H1 (cell line): ENCODE measurements at regions not wholly inside any gene's neighbourhood (a gene's known extent, or its start where the extent isn't known, plus 50 kb on each side); places are given as distances from the start of the nearest gene placed in this dataset.

Experiments used
- CTCF ChIA-PET: fragments of 300-600 bp; sonication (Branson Sonifier 250); formaldehyde crosslinking; loops from one replicate; lab custom pipeline; 2021; ENCODE audit not compliant: partially characterized antibody; lab: Charles Lee
- POLR2A ChIA-PET: fragments of 300-600 bp; sonication (Branson Sonifier 250); formaldehyde crosslinking; loops from one replicate; lab custom pipeline; 2021; ENCODE audit warnings: inconsistent platforms; ENCODE audit not compliant: partially characterized antibody; lab: Charles Lee
- DNase-seq, 2 experiments: peaks; one replicate each; pipeline versions ENCODE4 v3.0.0 to v3.0.0-alpha.2; 2010 to 2022; ENCODE audit warnings: low spot score in 2 of 2, low read depth in 1 of 2, mixed read lengths in 1 of 2
- FAIRE-seq: peaks from 2 replicates; lab custom pipeline; 2011; peaks lifted over from hg19 to GRCh38; lab: Jason Lieb, UNC
- H2AFZ ChIP-seq: 2 replicates; pipeline ENCODE4 v1.8.1; 2012; ENCODE audit warnings: low read length, inconsistent platforms
- H2AK5ac ChIP-seq: 2 replicates; pipeline ENCODE4 v1.6.1; 2013; ENCODE audit warnings: low read depth, low read length
- H2BK120ac ChIP-seq: replicated peaks from 2 replicates; pipeline ENCODE3; 2013; ENCODE audit warnings: low read depth, low read length, inconsistent platforms
- H2BK12ac ChIP-seq: 2 replicates; pipeline ENCODE4 v1.6.1; 2013; ENCODE audit warnings: low read depth, low read length
- H2BK15ac ChIP-seq: 2 replicates; pipeline ENCODE4 v1.6.1; 2013; ENCODE audit warnings: low read length
- H2BK20ac ChIP-seq: 2 replicates; pipeline ENCODE4 v1.6.1; 2013; ENCODE audit warnings: low read length
- H2BK5ac ChIP-seq: 2 replicates; pipeline ENCODE4 v1.6.1; 2013; ENCODE audit warnings: low read depth, low read length
- H3K14ac ChIP-seq: 2 replicates; pipeline ENCODE4 v1.6.1; 2013; ENCODE audit warnings: inconsistent platforms; ENCODE audit not compliant: insufficient read length
- H3K18ac ChIP-seq: 2 replicates; pipeline ENCODE4 v1.6.1; 2013; ENCODE audit warnings: low read length; ENCODE audit errors: extremely low read depth
- H3K23ac ChIP-seq: 2 replicates; pipeline ENCODE4 v1.6.1; 2013; ENCODE audit warnings: inconsistent platforms; ENCODE audit not compliant: insufficient read length
- H3K23me2 ChIP-seq: 2 replicates; pipeline ENCODE4 v1.6.1; 2013; ENCODE audit warnings: low read depth, low read length
- H3K27ac ChIP-seq: 2 replicates; pipeline ENCODE4 v1.6.1; 2011; ENCODE audit warnings: low read depth, low read length, inconsistent platforms
- H3K27me3 ChIP-seq, 4 experiments: replicated peaks in 1 of 4; 1 replicate in 1 of 4; 2 replicates in 3 of 4; pipeline versions ENCODE4 v1.6.1 to v1.8.1; 2011 to 2013; ENCODE audit warnings: low read length in 3 of 4, mild to moderate bottlenecking in 3 of 4, inconsistent platforms in 2 of 4, mixed read lengths in 2 of 4, moderate library complexity in 1 of 4; ENCODE audit not compliant: control insufficient read depth in 3 of 4, insufficient read depth in 3 of 4; ENCODE audit errors: extremely low read depth in 1 of 4
- H3K36me3 ChIP-seq, 4 experiments: 2 replicates each; pipeline versions ENCODE4 v1.6.1 to v1.8.1; 2011 to 2013; ENCODE audit warnings: mild to moderate bottlenecking in 4 of 4, low read length in 3 of 4, moderate library complexity in 2 of 4, control low read depth in 1 of 4, inconsistent platforms in 1 of 4; ENCODE audit not compliant: insufficient read depth in 4 of 4, control insufficient read depth in 2 of 4
- H3K4ac ChIP-seq: replicated peaks from 2 replicates; pipeline ENCODE3; 2013; ENCODE audit warnings: low read length, low read depth, mixed read lengths, inconsistent platforms; ENCODE audit not compliant: insufficient read length
- H3K4me1 ChIP-seq, 4 experiments: replicated peaks in 1 of 4; 1 replicate in 1 of 4; 2 replicates in 3 of 4; pipeline versions ENCODE4 v1.6.1 to v1.8.1; 2011 to 2013; ENCODE audit warnings: low read length in 3 of 4, inconsistent platforms in 2 of 4, mixed read lengths in 1 of 4; ENCODE audit not compliant: insufficient read depth in 4 of 4, control insufficient read depth in 3 of 4
- H3K4me2 ChIP-seq, 2 experiments: 2 replicates each; pipeline versions ENCODE4 v1.6.1 to v1.8.1; 2011 to 2013; ENCODE audit warnings: low read depth in 2 of 2, low read length in 2 of 2, control low read depth in 1 of 2, inconsistent platforms in 1 of 2, mild to moderate bottlenecking in 1 of 2; ENCODE audit not compliant: insufficient read depth in 1 of 2
- H3K4me3 ChIP-seq, 4 experiments: fragments of 200-600, 300-600 bp in 1 of 4; sonication (generic), shearing (Covaris generic), sonication (Bioruptor Twin) in 1 of 4; 2 replicates each; pipeline versions ENCODE4 v1.5.1 to v1.8.1; 2011 to 2016; ENCODE audit warnings: low read length in 4 of 4, low read depth in 3 of 4, control low read depth in 2 of 4, inconsistent platforms in 2 of 4, mild to moderate bottlenecking in 2 of 4, mixed read lengths in 1 of 4, moderate library complexity in 1 of 4; ENCODE audit not compliant: insufficient read depth in 2 of 4; ENCODE audit errors: extremely low read depth in 1 of 4
- H3K56ac ChIP-seq: replicated peaks from 2 replicates; pipeline ENCODE3; 2013; ENCODE audit warnings: low read depth, mild to moderate bottlenecking, mixed read lengths, low read length, inconsistent platforms; ENCODE audit not compliant: insufficient read length
- H3K79me1 ChIP-seq: 2 replicates; pipeline ENCODE4 v1.6.1; 2013; ENCODE audit warnings: low read depth, low read length, control low read depth
- H3K79me2 ChIP-seq, 2 experiments: 2 replicates each; pipeline versions ENCODE4 v1.6.1 to v1.8.1; 2012 to 2013; ENCODE audit warnings: low read length in 2 of 2, mild to moderate bottlenecking in 2 of 2, inconsistent platforms in 1 of 2; ENCODE audit not compliant: insufficient read depth in 2 of 2, control insufficient read depth in 1 of 2
- H3K9ac ChIP-seq, 4 experiments: replicated peaks in 1 of 4; 1 replicate in 1 of 4; 2 replicates in 3 of 4; pipeline versions ENCODE4 v1.6.1 to v1.8.1; 2011 to 2013; ENCODE audit warnings: low read depth in 3 of 4, low read length in 3 of 4, control low read depth in 2 of 4, mild to moderate bottlenecking in 2 of 4, moderate library complexity in 2 of 4, inconsistent platforms in 1 of 4; ENCODE audit errors: extremely low read depth in 1 of 4
- H3K9me3 ChIP-seq, 2 experiments: 2 replicates each; pipeline versions ENCODE4 v1.6.1 to v1.8.1; 2012 to 2013; ENCODE audit warnings: mild to moderate bottlenecking in 2 of 2, moderate library complexity in 2 of 2, control low read depth in 1 of 2, inconsistent platforms in 1 of 2, low read depth in 1 of 2, low read length in 1 of 2, mixed read lengths in 1 of 2; ENCODE audit not compliant: insufficient read depth in 2 of 2
- H4K20me1 ChIP-seq, 2 experiments: replicated peaks in 1 of 2; 2 replicates each; pipeline versions ENCODE3 to v1.8.1; 2011 to 2013; ENCODE audit warnings: inconsistent platforms in 2 of 2, low read length in 2 of 2, mild to moderate bottlenecking in 1 of 2; ENCODE audit not compliant: insufficient read depth in 2 of 2, control insufficient read depth in 1 of 2
- H4K5ac ChIP-seq: 2 replicates; pipeline ENCODE4 v1.6.1; 2013; ENCODE audit warnings: low read length, low read depth, mixed read lengths, inconsistent platforms; ENCODE audit not compliant: insufficient read length
- H4K8ac ChIP-seq: 2 replicates; pipeline ENCODE4 v1.8.0; 2013; ENCODE audit warnings: mild to moderate bottlenecking, moderate library complexity, low read length, inconsistent platforms; ENCODE audit not compliant: insufficient read depth; ENCODE audit errors: extremely low read depth
- H4K91ac ChIP-seq: replicated peaks from 2 replicates; pipeline ENCODE3; 2013; ENCODE audit warnings: low read length, mixed read lengths, inconsistent platforms; ENCODE audit not compliant: insufficient read length
- BRCA1 ChIP-seq: IDR thresholded peaks from 2 replicates; pipeline ENCODE4 v1.6.1; 2012; ENCODE audit warnings: low read depth, low read length, improper control_type of control experiment
- MAFK ChIP-seq: IDR thresholded peaks from 2 replicates; pipeline ENCODE4 v1.6.1; 2012; ENCODE audit warnings: low read depth, mild to moderate bottlenecking, improper control_type of control experiment, low read length
- RAD21 ChIP-seq, 2 experiments: IDR thresholded peaks in 1 of 2; conservative IDR thresholded peaks in 1 of 2; 2 replicates each; pipeline ENCODE4 v1.6.1; 2011; ENCODE audit warnings: low read depth in 2 of 2, low read length in 2 of 2, improper control_type of control experiment in 1 of 2, inconsistent platforms in 1 of 2, mild to moderate bottlenecking in 1 of 2, moderate library complexity in 1 of 2
- SIX5 ChIP-seq: IDR thresholded peaks from 2 replicates; pipeline ENCODE4 v1.6.1; 2011; ENCODE audit warnings: mild to moderate bottlenecking, low read depth, low read length
- WGBS, 2 experiments: shearing (Covaris generic) in 1 of 2; methylation state at CpG; one replicate each; pipeline versions ENCODE4 v1.1.6 to v1.1.7; 2013 to 2015; ENCODE audit warnings: low lambda C conversion rate in 2 of 2, mixed read lengths in 2 of 2, inconsistent platforms in 1 of 2, low coverage in 1 of 2, missing lambda C conversion rate in 1 of 2; ENCODE audit not compliant: insufficient replicate concordance in 2 of 2, insufficient coverage in 1 of 2, insufficient read length in 1 of 2; ENCODE audit errors: extremely low coverage in 1 of 2, missing lambda C conversion rate in 1 of 2; 5-methylcytosine and 5-hydroxymethylcytosine counted together

DNA sequence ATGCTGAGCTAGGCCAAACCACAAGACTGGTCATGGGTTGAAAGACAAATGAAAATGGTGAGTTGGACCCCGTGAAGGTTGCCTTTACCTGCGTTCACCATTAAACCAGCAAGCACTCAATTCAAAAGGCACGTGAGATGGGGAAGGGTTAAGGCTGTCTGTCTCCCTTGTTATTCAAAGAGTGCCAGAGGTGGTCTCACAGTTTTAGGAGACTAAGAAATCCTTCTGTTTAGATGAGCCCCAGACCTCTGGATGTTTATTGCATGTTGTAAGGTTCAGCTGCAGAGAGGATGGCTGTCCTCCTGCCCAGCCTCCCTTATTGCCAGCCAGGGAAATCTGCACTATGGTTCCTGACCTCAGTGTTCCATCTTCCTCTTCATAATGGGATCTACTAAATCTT is 498.0 kb upstream of the CELF2 start:
- no peak for TF ChIP-seq BRCA1
- no peak for TF ChIP-seq RAD21 (IDR thresholded peaks at IDR 0.05 in 1 of 2, conservative IDR thresholded peaks at IDR 0.05 in 1 of 2; ENCODE audit: low read depth in 2 of 2, low read length in 2 of 2)
- TF ChIP-seq SIX5: no peak
- no peak for TF ChIP-seq MAFK
- Histone ChIP-seq H3K23ac (no peak overlapping the region), H3K56ac (no peak overlapping the region), H3K4me2 (no peak overlapping the region; a peak in 1 of 4 replicates), H3K4me3 (no peak overlapping the region), H3K9me3 (no peaks in the 10 kb centered on the region), H3K36me3 (no peaks in the 10 kb centered on the region), H3K18ac (no peak overlapping the region), H2BK20ac (no peak overlapping the region), H4K8ac (no peak overlapping the region), H3K79me1 (no peaks in the 10 kb centered on the region), H3K27me3 (no peaks in the 10 kb centered on the region), H3K14ac (no peak overlapping the region), H4K20me1 (no peaks in the 10 kb centered on the region), H2BK12ac (no peak overlapping the region), H2BK5ac (no peak overlapping the region), H2BK15ac (no peak overlapping the region), H2AFZ (no peak overlapping the region), H3K23me2 (no peaks in the 10 kb centered on the region), H3K9ac (no peak overlapping the region), H2BK120ac (no peak overlapping the region), H4K91ac (no peak overlapping the region), H3K4me1 (no peaks in the 10 kb centered on the region), H3K27ac (no peak overlapping the region), H3K4ac (no peak overlapping the region), H3K79me2 (no peaks in the 10 kb centered on the region), H4K5ac (no peak overlapping the region), H2AK5ac (no peak overlapping the region)
- FAIRE-seq (no peak), DNase-seq (no peak)
- WGBS, 2 experiments: 83% methylated on average over 3 of the region's 3 CpGs; no CpG with 5 or more reads in 1 of the 2 experiments
- POLR2A ChIA-PET: no interaction called here
- CTCF ChIA-PET: interaction anchor here (1.2 kb wide), 1 partner anchor 13 kb away, joined by 3 read pairs; no protein-coding TSS in a partner anchor
